CD4-positive, alpha-beta memory T cell (primary cell): ENCODE measurements at regions not wholly inside any gene's neighbourhood (a gene's known extent, or its start where the extent isn't known, plus 50 kb on each side); places are given as distances from the start of the nearest gene placed in this dataset.

Source experiments
- CTCF ChIA-PET: fragments of 350-600 bp; sonication (Branson Sonifier 250); formaldehyde crosslinking; loops from one replicate; lab custom pipeline; 2021; ENCODE audit warnings: inconsistent platforms; ENCODE audit not compliant: partially characterized antibody; lab: Charles Lee
- POLR2A ChIA-PET: fragments of 350-600 bp; sonication (Branson Sonifier 250); formaldehyde crosslinking; loops from one replicate; lab custom pipeline; 2021; ENCODE audit not compliant: partially characterized antibody; lab: Charles Lee
- DNase-seq, 5 donors: peaks; one replicate each; pipeline versions ENCODE4 v3.0.0 to v3.0.0-alpha.2; 2020 to 2022; ENCODE audit warnings: mixed read lengths in 1 of 5
- H3K27ac ChIP-seq: one replicate; pipeline ENCODE4 v1.7.0; 2013; ENCODE audit warnings: low read depth, low read length
- H3K27me3 ChIP-seq: 2 replicates; pipeline ENCODE4 v1.7.0; 2013; ENCODE audit warnings: mild to moderate bottlenecking, low read length, moderate library complexity; ENCODE audit not compliant: insufficient read depth
- H3K36me3 ChIP-seq: 2 replicates; pipeline ENCODE4 v1.7.0; 2013; ENCODE audit warnings: mild to moderate bottlenecking, low read length, moderate library complexity; ENCODE audit not compliant: insufficient read depth
- H3K4me1 ChIP-seq: 2 replicates; pipeline ENCODE4 v1.7.0; 2013; ENCODE audit warnings: mild to moderate bottlenecking, low read length, moderate library complexity; ENCODE audit not compliant: insufficient read depth
- H3K4me3 ChIP-seq, 2 donors: one replicate each; pipeline ENCODE4 v1.7.0; 2013; ENCODE audit warnings: low read length in 2 of 2, mild to moderate bottlenecking in 1 of 2
- H3K9me3 ChIP-seq, 2 donors: one replicate each; pipeline ENCODE4 v1.7.0; 2013; ENCODE audit warnings: low read length in 2 of 2, control low read depth in 1 of 2; ENCODE audit not compliant: control insufficient read depth in 1 of 2
- H3K27ac Mint-ChIP-seq, 7 donors: one replicate each; pipeline ENCODE4 v1.8.0; 2020 to 2021; ENCODE audit warnings: mixed read lengths in 7 of 7, mild to moderate bottlenecking in 6 of 7, inconsistent platforms in 3 of 7, moderate library complexity in 3 of 7
- H3K27me3 Mint-ChIP-seq, 2 donors: one replicate each; pipeline ENCODE4 v1.8.0; 2020 to 2021; ENCODE audit warnings: mixed read lengths in 2 of 2
- H3K36me3 Mint-ChIP-seq, 2 donors: one replicate each; pipeline ENCODE4 v1.8.0; 2020 to 2021; ENCODE audit warnings: mixed read lengths in 2 of 2, inconsistent platforms in 1 of 2, mild to moderate bottlenecking in 1 of 2
- H3K4me1 Mint-ChIP-seq, 4 donors: one replicate each; pipeline ENCODE4 v1.8.0; 2020 to 2021; ENCODE audit warnings: mixed read lengths in 4 of 4, mild to moderate bottlenecking in 1 of 4
- H3K4me3 Mint-ChIP-seq, 8 donors: one replicate each; pipeline ENCODE4 v1.8.0; 2020 to 2021; ENCODE audit warnings: mixed read lengths in 8 of 8, mild to moderate bottlenecking in 7 of 8, moderate library complexity in 6 of 8, inconsistent platforms in 3 of 8
- H3K9me3 Mint-ChIP-seq, 8 donors: one replicate each; pipeline ENCODE4 v1.8.0; 2020 to 2021; ENCODE audit warnings: mixed read lengths in 8 of 8, mild to moderate bottlenecking in 5 of 8, inconsistent platforms in 3 of 8, moderate library complexity in 1 of 8
- intact Hi-C: fragments of 100-400 bp; cut with micrococcal nuclease; formaldehyde crosslinking; loops from one replicate; pipeline ENCODE4 v1.15.1; 2023

DNA sequence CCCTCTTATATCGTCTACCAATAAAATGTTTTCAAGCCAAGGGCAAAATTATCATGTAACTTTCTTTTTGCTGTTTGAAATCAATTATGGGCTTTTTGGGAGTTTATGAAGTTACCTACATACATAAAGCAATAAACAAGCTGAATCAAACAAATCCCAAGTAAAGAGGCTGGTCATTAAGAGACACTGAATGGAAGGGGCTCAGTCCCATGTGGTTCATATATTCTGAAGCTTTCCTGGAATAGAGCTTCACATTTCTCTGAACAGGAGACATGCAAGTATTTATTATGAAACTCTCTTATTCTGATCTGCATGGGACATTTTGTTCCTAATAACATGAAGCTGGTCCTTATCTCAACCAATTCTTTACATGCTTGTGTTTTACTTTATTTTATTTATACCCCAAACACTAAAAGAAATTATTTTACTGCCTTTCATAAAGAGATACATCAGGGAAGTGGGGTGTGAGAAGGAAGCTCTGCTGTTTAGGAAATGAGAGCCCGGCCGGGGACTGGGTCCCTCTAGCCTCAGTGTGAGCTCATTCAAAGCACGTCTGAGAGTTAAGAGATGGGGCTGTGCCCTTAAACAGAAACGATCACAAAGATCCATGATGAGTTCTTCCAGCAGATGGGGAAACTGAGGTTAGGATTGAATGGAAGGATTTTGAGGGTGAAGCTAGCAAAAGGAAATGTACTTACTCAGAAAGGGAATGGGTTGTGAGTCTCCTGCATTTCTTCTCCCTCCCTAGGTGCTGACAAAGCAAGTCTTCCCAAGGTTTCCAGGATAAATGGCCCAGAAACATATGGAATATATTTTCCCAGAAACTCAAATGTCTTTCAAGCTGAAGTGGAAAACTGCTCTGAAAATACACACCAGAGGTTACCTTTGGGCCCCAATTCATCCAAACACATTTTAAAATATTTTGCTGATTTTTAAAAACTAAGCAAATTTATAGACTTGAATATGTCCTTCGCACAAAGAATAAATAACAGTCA is 93.1 kb upstream of the LNX1 start:
- Mint-ChIP-seq H3K4me3 (no peak overlapping the region), H3K4me1 (no peaks in the 10 kb centered on the region), H3K9me3 (peaks cover 0 to 3% (median 0%) of the 10 kb centered on the region in 8 donors), H3K36me3 (no peaks in the 10 kb centered on the region), H3K27ac (no peak overlapping the region), H3K27me3 (peaks cover 0 to 9% of the 10 kb centered on the region in 2 donors)
- intact Hi-C loops = no loop called here
- no peak for DNase-seq
- ChIA-PET CTCF (interaction anchor here (0.7 to 0.9 kb wide), 2 partner anchors 12 to 581 kb away, joined by 3 read pairs; no protein-coding TSS in a partner anchor), POLR2A (no interaction called here)
- no peaks in the 10 kb centered on the region for H3K9me3 ChIP-seq
- no peak overlapping the region for H3K27ac ChIP-seq
- no peaks in the 10 kb centered on the region for H3K4me1 ChIP-seq
- no peak overlapping the region for H3K4me3 ChIP-seq
- H3K36me3 ChIP-seq = no peaks in the 10 kb centered on the region
- no peaks in the 10 kb centered on the region for H3K27me3 ChIP-seq

DNA sequence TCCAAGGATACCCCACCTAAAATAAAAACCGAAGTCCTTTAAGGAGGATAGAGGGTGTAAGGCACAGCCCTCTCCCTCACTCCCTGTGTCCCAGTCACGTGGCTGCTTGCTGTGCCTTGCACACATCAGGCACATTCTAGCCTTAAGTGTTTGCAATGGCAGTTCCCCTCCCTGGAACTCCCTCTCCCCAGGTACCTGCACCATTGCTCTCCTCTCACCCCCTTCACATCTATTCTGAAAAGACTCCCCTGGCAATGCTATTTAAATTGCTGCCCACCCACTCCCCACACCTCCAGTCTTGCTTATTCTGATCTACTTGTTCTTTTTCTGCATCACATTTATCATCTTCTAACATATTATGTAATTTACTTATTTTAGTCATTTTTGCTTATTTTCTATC is 91.6 kb upstream of the LNX1 start:
- no peaks in the 10 kb centered on the region for H3K36me3 ChIP-seq
- no peak overlapping the region for H3K27ac ChIP-seq
- no peak overlapping the region for H3K4me3 ChIP-seq
- DNase-seq = no peak
- H3K4me1 ChIP-seq = no peaks in the 10 kb centered on the region
- H3K4me1 Mint-ChIP-seq = no peaks in the 10 kb centered on the region
- H3K36me3 Mint-ChIP-seq = no peaks in the 10 kb centered on the region
- POLR2A ChIA-PET = no interaction called here
- CTCF ChIA-PET = no interaction called here
- H3K9me3 ChIP-seq = no peaks in the 10 kb centered on the region
- peaks cover 0 to 8% of the 10 kb centered on the region in 2 donors for H3K27me3 Mint-ChIP-seq
- peaks cover 0 to 5% (median 0%) of the 10 kb centered on the region in 8 donors for H3K9me3 Mint-ChIP-seq
- H3K27ac Mint-ChIP-seq = no peak overlapping the region
- no peak overlapping the region for H3K4me3 Mint-ChIP-seq
- intact Hi-C loops = no loop called here
- no peaks in the 10 kb centered on the region for H3K27me3 ChIP-seq

GRCh38 chr4:53682196-53682595 is 90.9 kb upstream of the LNX1 start:
- Mint-ChIP-seq H3K4me1 (no peaks in the 10 kb centered on the region), H3K27me3 (peaks cover 0 to 9% of the 10 kb centered on the region in 2 donors), H3K4me3 (no peak overlapping the region), H3K36me3 (no peaks in the 10 kb centered on the region), H3K9me3 (peaks cover 0 to 5% (median under 1%) of the 10 kb centered on the region in 8 donors), H3K27ac (no peak overlapping the region)
- no peak for DNase-seq
- ChIA-PET POLR2A (no interaction called here), CTCF (no interaction called here)
- intact Hi-C loops = no loop called here
- H3K4me3 ChIP-seq = no peak overlapping the region
- no peaks in the 10 kb centered on the region for H3K4me1 ChIP-seq
- H3K9me3 ChIP-seq = no peaks in the 10 kb centered on the region
- H3K27me3 ChIP-seq = no peaks in the 10 kb centered on the region
- no peak overlapping the region for H3K27ac ChIP-seq
- H3K36me3 ChIP-seq = no peaks in the 10 kb centered on the region

DNA sequence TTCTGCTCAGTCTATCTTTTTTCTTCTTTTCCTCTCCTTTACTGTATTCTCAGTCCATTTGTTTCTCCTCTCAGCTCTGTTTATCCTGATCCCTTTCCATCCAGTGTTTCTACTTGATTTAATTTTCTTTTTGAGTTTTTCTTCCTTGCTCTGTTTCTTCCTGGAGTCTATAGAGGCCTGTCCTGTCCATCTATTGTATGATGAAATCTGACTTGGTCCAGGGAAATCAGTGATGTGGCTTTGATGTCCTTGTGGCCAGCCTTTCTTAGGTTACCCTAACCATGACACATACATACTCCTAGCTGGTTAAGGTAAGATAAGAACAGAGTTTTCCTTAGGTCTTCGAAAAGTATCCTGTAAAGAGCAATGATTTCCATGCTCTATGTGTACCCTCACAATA is 89.3 kb upstream of the LNX1 start:
- no peak overlapping the region for H3K4me3 Mint-ChIP-seq
- peaks cover 0 to 7% of the 10 kb centered on the region in 2 donors for H3K27me3 Mint-ChIP-seq
- intact Hi-C loops = no loop called here

GRCh38 chr4:53680168-53680567 is 88.9 kb upstream of the LNX1 start:
- peaks cover 0 to 5% (median under 1%) of the 10 kb centered on the region in 8 donors for H3K9me3 Mint-ChIP-seq
- H3K4me3 Mint-ChIP-seq = no peak overlapping the region
- H3K9me3 ChIP-seq = no peaks in the 10 kb centered on the region
- H3K4me1 Mint-ChIP-seq = no peaks in the 10 kb centered on the region
- ChIA-PET CTCF (no interaction called here), POLR2A (no interaction called here)
- no peaks in the 10 kb centered on the region for H3K36me3 Mint-ChIP-seq
- DNase-seq = no peak
- no peaks in the 10 kb centered on the region for H3K4me1 ChIP-seq
- intact Hi-C loops = no loop called here
- no peak overlapping the region for H3K4me3 ChIP-seq
- peaks cover 0 to 7% of the 10 kb centered on the region in 2 donors for H3K27me3 Mint-ChIP-seq
- peak overlapping the region in 1 of 7 donors; percentile 32 for H3K27ac Mint-ChIP-seq
- no peaks in the 10 kb centered on the region for H3K27me3 ChIP-seq
- no peak overlapping the region for H3K27ac ChIP-seq
- no peaks in the 10 kb centered on the region for H3K36me3 ChIP-seq

More for the DNA sequence above, 89.3 kb upstream of the LNX1 start:
- Histone ChIP-seq H3K27ac (no peak overlapping the region), H3K4me1 (no peaks in the 10 kb centered on the region), H3K27me3 (no peaks in the 10 kb centered on the region), H3K9me3 (no peaks in the 10 kb centered on the region), H3K4me3 (no peak overlapping the region), H3K36me3 (no peaks in the 10 kb centered on the region)
- ChIA-PET POLR2A (no interaction called here), CTCF (no interaction called here)
- Mint-ChIP-seq H3K27ac (no peak overlapping the region), H3K9me3 (peaks cover 0 to 5% (median under 1%) of the 10 kb centered on the region in 8 donors), H3K36me3 (no peaks in the 10 kb centered on the region), H3K4me1 (no peaks in the 10 kb centered on the region)
- DNase-seq = no peak

- intact Hi-C loops = no loop called here
- H3K36me3 ChIP-seq = no peaks in the 10 kb centered on the region
Observed at GRCh38 chr4:53676402-53676871, 85.2 kb upstream of the LNX1 start.

GRCh38 chr4:53674903-53675302 is 83.6 kb upstream of the LNX1 start:
- Mint-ChIP-seq H3K9me3 (peaks cover 0 to 7% (median 0%) of the 10 kb centered on the region in 8 donors), H3K36me3 (no peaks in the 10 kb centered on the region), H3K27me3 (peaks cover 1 to 3% of the 10 kb centered on the region in 2 donors), H3K27ac (no peak overlapping the region), H3K4me1 (no peaks in the 10 kb centered on the region), H3K4me3 (no peak overlapping the region)
- Histone ChIP-seq H3K27ac (no peak overlapping the region), H3K4me3 (no peak overlapping the region), H3K9me3 (no peaks in the 10 kb centered on the region), H3K4me1 (no peaks in the 10 kb centered on the region), H3K27me3 (no peaks in the 10 kb centered on the region), H3K36me3 (no peaks in the 10 kb centered on the region)
- ChIA-PET CTCF (no interaction called here), POLR2A (interaction anchor here (0.6 kb wide), 1 partner anchor 129 kb away, joined by 3 read pairs; no protein-coding TSS in a partner anchor)
- DNase-seq = no peak
- intact Hi-C loops = no loop called here

More at GRCh38 chr4:53676402-53676871, 85.2 kb upstream of the LNX1 start:
- ChIA-PET CTCF (no interaction called here), POLR2A (no interaction called here)
- H3K27ac ChIP-seq = no peak overlapping the region
- no peak overlapping the region for H3K4me3 ChIP-seq
- peaks cover 0 to 1% of the 10 kb centered on the region in 2 donors for H3K27me3 Mint-ChIP-seq
- H3K4me1 Mint-ChIP-seq = no peaks in the 10 kb centered on the region
- H3K9me3 Mint-ChIP-seq = peaks cover 0 to 5% (median under 1%) of the 10 kb centered on the region in 8 donors
- H3K27me3 ChIP-seq = no peaks in the 10 kb centered on the region
- no peaks in the 10 kb centered on the region for H3K36me3 Mint-ChIP-seq
- H3K4me3 Mint-ChIP-seq = no peak overlapping the region
- no peaks in the 10 kb centered on the region for H3K9me3 ChIP-seq
- H3K4me1 ChIP-seq = no peaks in the 10 kb centered on the region
- H3K27ac Mint-ChIP-seq = no peak overlapping the region
- no peak for DNase-seq
